GM13976 (cell line): ENCODE measurements at regions not wholly inside any gene's neighbourhood (a gene's known extent, or its start where the extent isn't known, plus 50 kb on each side); places are given as distances from the start of the nearest gene placed in this dataset.

Experiments
- DNase-seq: peaks from one replicate; pipeline ENCODE4 v3.0.0; 2012; ENCODE audit warnings: low spot score
- in situ Hi-C: fragments of 300-500 bp; cut with MboI; formaldehyde crosslinking; loops from one replicate; pipeline ENCODE4 v1.12.0; 2022; ENCODE audit warnings: low sequenced_read_pairs, mixed read lengths, inconsistent platforms; ENCODE audit not compliant: unreplicated experiment
- TF ChIP-seq, protein P1 (sequence below): IDR thresholded peaks from 2 replicates; pipeline ENCODE4 v1.5.1; 2012; ENCODE audit warnings: borderline replicate concordance, mild to moderate bottlenecking; ENCODE audit not compliant: insufficient read depth; ENCODE audit errors: extremely low read depth, missing control alignments, control extremely low read depth

DNA sequence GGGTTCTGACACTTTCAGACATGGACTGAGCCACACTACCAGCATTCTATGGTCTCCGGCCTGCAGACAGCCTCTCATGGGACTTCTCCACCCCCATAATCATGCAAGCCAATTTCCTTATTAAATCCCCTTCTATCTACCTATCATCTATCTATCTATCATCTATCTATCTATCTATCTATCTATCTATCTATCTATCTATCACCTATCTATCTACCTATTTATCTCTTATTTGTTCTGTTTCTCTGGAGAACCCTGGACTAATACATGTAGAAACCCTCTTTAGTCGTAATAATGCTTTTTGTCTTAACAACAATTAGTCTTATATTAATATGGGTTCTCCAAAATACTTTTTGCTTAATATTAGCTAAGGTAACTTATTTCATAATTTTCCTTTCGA, 174.1 kb upstream of the PRSS16 start:
- no peak for DNase-seq
- TF ChIP-seq, protein P1, sequence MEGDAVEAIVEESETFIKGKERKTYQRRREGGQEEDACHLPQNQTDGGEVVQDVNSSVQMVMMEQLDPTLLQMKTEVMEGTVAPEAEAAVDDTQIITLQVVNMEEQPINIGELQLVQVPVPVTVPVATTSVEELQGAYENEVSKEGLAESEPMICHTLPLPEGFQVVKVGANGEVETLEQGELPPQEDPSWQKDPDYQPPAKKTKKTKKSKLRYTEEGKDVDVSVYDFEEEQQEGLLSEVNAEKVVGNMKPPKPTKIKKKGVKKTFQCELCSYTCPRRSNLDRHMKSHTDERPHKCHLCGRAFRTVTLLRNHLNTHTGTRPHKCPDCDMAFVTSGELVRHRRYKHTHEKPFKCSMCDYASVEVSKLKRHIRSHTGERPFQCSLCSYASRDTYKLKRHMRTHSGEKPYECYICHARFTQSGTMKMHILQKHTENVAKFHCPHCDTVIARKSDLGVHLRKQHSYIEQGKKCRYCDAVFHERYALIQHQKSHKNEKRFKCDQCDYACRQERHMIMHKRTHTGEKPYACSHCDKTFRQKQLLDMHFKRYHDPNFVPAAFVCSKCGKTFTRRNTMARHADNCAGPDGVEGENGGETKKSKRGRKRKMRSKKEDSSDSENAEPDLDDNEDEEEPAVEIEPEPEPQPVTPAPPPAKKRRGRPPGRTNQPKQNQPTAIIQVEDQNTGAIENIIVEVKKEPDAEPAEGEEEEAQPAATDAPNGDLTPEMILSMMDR, result no peak
- in situ Hi-C loops, result no loop called here

DNA sequence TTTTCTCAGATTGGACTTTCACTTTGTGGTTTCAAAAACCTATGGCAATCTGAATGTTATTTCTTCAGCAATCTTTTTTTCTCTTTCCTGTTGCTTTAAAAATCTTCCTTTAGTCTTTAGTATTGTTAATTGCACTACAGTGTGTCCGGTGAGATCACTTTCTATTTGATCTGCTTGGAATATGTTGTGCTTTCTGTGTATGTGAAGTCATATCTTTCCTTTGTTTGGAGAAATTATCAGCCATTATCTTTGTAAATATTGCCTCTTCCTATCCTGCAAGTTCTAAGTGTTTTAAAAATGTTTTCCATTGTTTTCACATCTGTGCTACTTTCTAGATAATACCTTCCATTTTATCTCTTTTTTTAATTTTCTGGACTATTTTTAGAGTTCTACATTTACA, 171.4 kb upstream of the PRSS16 start:
- in situ Hi-C loops, result no loop called here
- TF ChIP-seq, protein P1, result no peak
- DNase-seq, result no peak

GRCh38 chr6:27078734-27079357, 168.7 kb upstream of the PRSS16 start:
- peak; percentile 30 for DNase-seq
- in situ Hi-C loops, result no loop called here
- TF ChIP-seq, protein P1, result peak; percentile 40

- no peak for DNase-seq
- TF ChIP-seq, protein P1, result no peak
- in situ Hi-C loops, result no loop called here
These were observed 166.3 kb upstream of the PRSS16 start for GRCh38 chr6:27081188-27081587.

DNA sequence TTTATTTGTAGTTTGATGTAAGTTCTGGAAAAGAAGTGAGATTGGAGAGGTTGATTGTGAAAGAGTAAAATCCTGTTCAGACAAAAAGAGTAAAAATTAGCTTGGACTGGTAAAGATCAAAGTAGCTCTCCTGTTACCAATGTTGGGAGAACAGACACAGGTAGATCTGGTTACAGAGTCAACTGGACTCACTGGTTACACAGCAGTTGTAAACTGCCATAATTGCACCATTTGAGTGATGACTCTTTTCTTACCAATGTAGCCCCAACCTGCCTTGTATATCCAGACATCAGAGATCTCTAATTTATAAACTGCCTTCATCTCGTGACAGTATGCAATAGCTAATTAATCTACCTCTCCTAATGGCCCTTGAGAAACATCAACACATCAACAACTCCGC, 165.6 kb upstream of the PRSS16 start:
- in situ Hi-C loops, result no loop called here
- DNase-seq, result no peak

GRCh38 chr6:27088068-27088467, 159.4 kb upstream of the PRSS16 start:
- TF ChIP-seq, protein P1, result no peak
- in situ Hi-C loops, result no loop called here
- DNase-seq, result no peak

More for the DNA sequence above, 165.6 kb upstream of the PRSS16 start:
- TF ChIP-seq, protein P1, result no peak
